HCEC 1CT (cell line): ENCODE measurements at regions not wholly inside any gene's neighbourhood (a gene's known extent, or its start where the extent isn't known, plus 50 kb on each side); places are given as distances from the start of the nearest gene placed in this dataset.
"Not testable (repeated sequence)": the region's sequence is repeated elsewhere in the genome, so short reads cannot be mapped to it uniquely, and the experiment has no call there.

Source experiments
- DNase-seq: peaks from one replicate; pipeline ENCODE4 v3.0.0-alpha.2; 2017

DNA sequence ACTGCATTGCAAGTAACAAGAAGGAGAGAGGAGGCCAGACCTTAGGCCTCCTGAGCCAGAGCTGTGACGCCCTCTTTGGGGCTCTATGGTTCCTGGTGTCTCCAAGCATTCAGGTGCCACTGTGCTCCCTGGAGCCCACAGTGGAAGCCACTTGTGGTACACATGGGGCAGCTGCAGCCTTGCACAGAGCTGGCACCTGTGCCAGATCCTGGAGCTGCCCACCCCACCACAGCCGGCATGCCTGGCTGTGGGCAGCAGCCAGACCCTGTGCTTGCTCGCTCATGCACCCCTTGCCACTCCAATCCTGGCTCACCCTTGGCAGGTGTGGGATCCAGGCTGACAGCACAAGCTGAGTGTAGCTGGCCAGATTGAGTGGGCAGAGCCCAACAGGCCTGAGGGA is 173.8 kb upstream of the SMIM30 start:
- DNase-seq: no peak

DNA sequence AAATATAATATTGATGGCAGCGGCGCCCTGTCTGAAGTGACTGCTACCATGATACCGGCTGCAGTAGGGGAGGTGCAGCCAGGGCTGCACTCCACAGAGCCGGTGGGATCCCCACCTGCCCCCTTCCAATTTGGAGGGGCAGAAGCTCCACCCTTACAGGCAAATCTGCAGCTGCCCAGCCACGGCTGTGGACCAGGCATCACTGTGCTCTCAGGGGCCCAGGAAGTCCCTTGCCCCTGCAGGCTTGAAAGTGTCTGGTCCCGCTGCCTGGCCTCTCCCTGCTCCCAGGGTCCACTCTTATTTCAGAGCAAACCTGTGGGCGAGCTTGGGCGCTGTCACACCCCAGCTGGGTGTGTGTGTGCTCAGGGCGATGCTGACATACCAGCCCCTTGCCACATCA is 172.7 kb upstream of the SMIM30 start:
- no peak for DNase-seq

DNA sequence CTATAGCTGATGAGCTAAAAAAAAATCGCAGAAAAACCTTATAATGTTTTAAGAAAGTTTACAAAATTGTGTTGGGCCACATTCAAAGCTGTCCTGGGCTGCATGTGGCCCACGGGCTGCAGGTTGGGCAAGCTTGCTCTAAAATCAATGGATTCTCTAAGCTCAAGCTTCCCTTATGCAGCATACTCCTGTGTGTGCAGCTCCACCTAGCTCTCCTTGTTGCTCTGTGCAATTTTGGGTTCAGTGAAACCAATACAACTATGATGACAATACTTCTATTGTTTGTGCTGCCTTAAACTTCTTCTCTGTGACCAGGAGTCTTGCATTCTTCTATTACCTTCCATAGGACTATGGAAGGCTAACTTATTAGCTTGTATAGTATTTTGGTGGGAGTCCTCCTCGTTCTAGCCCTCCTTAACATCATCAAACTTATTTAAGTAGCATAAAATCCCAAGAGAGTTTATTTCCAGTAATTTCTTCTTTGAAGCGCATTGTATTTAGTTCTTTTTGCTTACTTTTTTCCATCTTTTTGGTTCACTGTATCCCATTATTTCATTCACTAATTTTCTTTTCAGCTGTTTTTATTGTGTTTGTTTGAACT is 170.9 kb upstream of the SMIM30 start:
- DNase-seq: peak; percentile 76

DNA sequence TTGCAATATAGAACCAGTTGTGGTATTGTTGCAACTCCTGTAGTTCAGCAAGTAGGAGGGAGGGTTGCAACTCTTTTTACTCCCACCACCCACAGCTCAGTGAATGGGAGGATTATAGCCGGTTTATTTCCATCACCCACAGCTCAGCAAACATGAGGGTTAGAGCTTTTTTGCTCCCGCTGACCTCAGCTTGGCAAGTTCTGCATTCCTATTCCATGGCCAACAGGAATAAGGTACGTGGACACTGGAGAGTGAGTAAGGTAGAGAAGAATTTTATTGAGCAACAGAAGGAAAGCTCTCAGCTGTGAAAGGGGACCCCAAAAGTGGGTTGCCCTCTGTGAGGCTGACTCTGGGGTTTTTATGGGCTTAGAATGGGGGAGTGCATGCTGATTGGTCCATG is 167.1 kb upstream of the SMIM30 start:
- DNase-seq: peak; percentile 20

DNA sequence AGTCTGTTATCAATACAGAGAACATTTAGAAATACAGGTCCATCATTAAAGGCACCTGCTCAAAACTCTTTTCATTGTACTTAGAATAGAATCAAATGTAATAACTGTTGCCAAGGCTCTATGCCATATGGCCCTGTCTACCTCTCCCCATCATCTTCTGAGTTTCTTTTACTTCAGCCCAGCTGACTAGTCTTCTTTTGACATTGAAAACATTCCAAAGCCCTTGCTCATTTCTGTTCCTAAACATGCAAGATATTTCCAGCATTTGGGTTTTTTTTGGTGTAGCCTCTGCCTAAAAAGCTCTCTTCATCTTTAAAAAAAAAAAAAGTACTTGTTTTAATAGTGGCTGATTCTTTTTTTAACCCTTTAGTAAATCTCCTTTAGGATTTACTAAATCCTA is 165.5 kb upstream of the SMIM30 start:
- DNase-seq: peak; percentile 74

- DNase-seq: no peak
Observed at GRCh38 chr7:113282875-113283274, 164.5 kb upstream of the SMIM30 start.

DNA sequence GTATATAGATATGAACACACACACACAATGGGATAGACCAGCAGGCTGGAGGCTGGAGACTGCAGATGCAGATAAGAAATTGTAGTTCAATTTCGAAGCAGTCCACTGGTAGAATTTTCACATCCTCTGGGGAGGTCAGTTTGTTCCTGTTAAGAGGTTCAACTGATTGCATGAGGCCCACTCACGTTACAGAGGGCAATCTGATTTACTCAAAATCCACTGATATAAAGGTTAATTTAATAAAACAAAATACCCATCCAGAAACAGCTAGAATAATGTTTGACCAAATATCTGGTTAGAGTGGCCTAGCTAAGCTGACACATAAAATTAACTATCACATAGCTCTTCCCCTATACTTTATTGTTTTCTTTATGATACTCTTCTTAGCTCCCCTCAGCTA is 162.9 kb upstream of the SMIM30 start:
- DNase-seq: no peak

DNA sequence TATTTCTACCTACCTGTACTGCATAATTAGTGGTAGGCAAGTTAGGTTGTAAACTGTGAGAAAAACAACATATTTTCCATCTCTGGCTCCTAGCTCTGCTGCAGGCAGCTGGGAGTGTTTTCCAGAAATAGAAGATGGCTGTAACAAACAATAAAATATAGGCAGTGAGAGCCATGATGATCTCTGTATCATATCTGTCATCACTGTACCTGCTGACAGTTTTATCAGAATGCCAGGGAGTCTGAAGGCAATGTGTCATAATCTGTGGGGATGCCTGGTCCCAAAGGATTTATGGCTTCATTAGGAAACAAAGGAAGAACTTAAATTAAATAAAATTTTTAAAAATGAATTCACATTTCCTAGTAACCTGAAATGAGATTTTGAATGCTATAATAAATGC is 160.9 kb upstream of the SMIM30 start:
- no peak for DNase-seq

DNA sequence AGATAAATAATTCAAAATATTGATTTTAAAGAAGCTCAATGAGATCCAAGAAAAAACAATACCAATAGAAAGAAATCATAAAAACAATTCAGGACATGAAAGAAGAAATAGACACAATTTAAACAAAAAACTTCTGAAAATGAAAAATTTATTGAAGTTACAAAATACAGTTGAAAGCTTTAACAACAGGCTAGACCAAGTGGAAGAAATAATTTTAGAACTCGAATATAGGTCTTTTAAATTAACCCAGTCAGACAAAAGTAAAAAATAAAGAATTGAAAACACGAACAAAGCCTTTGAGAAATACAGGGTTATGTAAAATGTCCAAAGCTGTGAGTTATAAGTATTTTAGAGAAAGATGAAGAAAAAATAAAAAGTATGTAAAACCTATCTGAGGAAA is 152.4 kb upstream of the SMIM30 start:
- DNase-seq: no peak

DNA sequence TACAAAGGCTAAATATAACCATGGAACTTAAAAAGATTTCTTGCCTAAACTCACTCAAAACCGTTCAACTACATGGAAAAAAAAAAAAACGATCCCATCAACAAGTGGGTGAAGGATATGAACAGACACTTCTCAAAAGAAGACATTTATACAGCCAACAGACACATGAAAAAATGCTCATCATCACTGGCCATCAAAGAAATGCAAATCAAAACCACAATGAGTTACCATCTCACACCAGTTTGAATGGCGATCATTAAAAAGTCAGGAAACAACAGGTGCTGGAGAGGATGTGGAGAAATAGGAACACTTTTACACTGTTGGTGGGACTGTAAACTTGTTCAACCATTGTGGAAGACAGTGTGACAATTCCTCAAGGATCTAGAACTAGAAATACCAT is 151.2 kb upstream of the SMIM30 start:
- not testable (repeated sequence) for DNase-seq

DNA sequence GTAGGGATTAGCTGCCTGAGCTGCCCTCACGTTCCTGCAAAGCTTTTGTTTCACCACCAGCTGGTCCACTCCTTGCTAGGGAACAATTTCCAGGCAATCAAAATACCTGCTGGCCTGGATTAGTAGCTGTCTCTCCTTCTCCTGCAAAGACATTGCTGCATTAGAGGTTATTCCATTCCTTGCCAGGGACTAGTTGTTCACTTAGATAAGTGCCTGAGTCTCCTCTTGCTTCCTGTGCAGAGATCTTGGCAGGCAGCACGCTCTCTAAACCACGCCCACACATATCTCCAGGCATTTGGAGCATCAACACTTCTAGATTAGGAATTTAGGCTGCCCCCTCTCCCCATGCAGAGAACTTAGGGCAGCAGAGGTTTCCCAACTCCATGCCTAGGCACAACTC is 150.4 kb upstream of the SMIM30 start:
- no peak for DNase-seq

DNA sequence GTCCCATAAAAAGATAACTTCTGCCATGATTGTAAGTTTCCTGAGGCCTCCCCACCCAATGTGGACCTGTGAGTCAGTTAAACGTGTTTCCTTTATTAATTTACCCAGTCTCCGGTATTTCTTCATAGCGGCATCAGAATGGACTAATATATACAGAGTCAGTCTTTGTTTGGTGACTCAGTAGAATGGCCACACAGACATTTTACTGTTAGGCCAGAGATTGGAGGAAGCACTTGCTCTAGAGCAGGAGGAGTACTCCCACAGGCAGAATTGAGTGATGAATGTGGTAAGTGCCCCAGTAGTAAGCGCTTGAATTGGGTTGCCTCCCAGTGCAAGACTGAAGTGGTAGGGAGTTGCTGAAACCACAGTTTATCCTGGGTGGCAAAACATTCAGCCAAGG is 149.5 kb upstream of the SMIM30 start:
- DNase-seq: peak; percentile 81

GRCh38 chr7:113267271-113267670 is 148.9 kb upstream of the SMIM30 start:
- peak; percentile 47 for DNase-seq

DNA sequence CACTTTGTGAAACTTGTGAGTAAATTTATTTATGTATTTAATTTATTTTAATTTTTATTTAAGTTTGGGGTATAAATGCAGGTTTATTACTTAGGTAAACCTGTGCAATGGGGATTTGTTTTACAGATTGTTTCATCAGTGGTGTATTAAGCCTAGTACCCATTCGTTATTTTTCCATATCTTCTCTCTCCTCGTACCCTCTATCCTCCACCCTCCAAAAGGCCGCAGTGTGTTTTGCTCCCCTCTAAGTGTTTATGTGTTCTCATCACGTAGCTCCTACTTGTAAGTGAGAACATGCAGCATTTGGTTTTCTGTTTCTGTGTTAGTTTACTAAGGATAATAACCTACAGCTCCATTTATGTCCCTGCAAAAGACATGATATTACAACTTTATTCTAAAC is 145.4 kb upstream of the SMIM30 start:
- no peak for DNase-seq

DNA sequence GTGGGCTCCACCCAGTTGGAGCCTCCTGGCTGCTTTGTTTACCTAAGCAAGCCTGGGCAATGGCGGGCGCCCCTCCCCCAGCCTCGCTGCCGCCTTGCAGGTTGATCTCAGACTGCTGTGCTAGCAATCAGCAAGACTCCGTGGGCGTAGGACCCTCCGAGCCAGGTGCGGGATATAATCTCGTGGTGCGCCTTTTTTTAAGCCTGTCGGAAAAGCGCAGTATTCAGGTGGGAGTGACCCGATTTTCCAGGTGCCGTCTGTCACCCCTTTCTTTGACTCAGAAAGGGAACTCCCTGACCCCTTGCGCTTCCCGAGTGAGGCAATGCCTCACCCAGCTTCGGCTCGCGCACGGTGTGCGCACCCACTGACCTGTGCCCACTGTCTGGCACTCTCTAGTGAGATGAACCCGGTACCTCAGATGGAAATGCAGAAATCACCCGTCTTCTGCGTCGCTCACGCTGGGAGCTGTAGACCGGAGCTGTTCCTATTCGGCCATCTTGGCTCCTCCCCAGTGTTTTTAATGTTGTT is 144.9 kb upstream of the SMIM30 start:
- not testable (repeated sequence) for DNase-seq

GRCh38 chr7:113256883-113257531 is 138.7 kb upstream of the SMIM30 start:
- no peak for DNase-seq

DNA sequence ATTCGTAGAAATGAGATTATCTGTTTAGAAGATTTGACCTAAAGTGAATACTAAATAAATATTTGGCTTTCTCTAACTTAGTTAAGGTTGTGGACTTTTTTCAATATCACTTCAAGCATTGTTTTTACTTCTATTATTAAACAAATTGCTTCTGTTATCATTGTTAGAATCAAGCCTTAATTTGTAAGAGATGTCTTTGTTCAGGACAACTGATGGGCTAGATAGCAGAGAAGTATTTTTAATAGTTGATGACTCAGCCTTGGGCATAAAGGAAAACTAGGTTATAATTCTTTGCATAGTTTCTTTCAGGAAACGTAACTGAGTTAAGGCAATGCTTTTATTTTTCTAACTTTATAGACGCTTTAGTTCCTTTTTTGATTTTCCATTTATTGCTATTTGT is 128.8 kb upstream of the SMIM30 start:
- no peak for DNase-seq

DNA sequence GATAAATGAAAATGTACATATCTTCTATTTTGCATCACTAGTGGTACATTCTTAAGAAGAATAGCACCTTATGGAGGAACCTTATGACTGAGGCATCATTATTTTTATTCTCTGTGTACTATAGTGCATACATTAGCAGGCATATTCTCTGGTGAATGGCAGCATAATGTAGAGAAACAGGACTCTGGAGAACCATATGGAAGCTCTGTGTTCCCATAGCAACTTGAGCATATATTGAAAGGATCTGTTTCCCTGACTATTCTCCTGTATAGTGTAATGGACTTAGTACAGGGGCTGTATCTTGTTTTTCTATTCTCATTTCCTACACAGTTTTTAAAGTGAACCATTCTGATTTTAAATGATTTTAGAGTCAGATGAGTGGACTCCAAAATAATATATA is 128.4 kb upstream of the SMIM30 start:
- DNase-seq: no peak

DNA sequence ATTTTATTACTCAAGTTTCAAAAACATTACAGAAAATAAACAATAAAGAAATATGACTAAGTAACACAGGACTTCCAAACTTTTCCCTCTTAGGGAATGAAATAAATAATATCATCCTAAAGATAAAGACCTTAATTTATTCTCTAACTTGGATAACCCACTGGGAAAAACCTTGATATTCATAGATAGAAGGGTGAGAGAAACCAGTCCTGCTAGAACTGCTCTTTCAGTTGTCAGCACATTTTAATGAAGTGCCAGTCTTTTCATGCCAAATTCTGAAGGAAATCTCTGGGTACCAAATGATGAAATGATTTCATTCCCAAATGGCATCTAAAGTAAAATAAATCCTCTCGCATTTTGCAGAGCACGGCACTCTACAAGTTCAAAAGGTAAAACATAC is 114.5 kb upstream of the SMIM30 start:
- DNase-seq: no peak

DNA sequence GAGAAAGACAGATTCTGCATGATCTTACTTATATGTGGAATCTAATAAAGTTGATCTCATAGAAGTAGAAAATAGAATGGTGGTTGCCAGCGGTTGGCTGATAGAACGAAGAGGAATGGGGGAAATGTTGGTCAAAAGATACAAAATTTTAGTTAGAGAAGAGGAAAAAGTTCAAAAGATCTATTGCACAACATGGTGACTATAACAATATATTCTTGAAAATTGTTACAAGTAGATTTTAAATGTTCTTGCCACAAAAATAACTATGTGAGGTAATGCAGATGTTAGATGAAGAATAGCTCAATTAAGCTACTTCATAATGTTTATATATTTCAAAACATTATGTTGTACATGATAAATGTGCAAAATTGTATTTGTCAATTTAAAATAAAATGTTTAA is 112.3 kb upstream of the SMIM30 start:
- DNase-seq: no peak

GRCh38 chr7:113217314-113217713 is 99.0 kb upstream of the SMIM30 start:
- no peak for DNase-seq

DNA sequence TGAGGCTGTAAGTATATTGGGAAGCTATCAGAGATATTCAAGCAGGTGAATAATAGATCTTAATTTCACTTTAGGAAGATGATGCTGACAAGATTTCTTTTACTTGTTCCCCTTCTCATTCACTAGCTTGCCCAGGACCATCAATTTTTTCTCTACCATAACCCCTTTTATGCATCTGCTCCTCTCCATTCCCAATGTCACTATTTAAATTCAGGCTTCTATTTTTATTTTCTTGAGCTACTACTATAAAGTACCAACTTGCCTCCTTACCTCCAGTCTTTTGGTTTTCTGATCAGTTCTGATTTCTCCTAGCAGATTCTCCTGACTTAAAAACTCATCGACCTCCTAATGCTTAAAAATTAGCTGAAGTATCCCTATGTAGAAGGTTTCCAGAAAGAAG is 97.7 kb upstream of the SMIM30 start:
- no peak for DNase-seq

GRCh38 chr7:113209449-113210203 is 91.3 kb upstream of the SMIM30 start:
- peak; percentile 51 for DNase-seq

DNA sequence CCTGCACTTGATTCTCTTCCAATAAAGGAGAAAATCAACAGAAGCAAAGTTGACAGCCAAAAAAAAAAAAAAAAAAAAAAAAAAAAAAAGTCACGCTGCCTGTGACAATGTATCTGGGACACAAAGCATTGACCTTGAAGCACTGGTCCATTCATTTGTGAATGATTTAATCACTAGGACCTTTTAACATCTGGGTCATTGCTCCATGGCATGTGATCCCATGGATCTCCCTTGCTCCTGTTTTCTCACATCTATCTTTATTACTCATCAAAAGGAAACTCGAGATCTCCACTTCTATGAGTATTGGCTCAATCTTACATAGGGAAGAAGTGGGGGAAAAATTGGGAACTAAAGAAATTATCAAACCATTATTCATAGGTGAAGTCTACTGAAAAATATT is 89.6 kb upstream of the SMIM30 start:
- DNase-seq: peak; percentile 22
